Astrocyte of the spinal cord (primary cell): ENCODE measurements at regions not wholly inside any gene's neighbourhood (a gene's known extent, or its start where the extent isn't known, plus 50 kb on each side); places are given as distances from the start of the nearest gene placed in this dataset.
A peak's percentile ranks its signal among the peaks of the same experiment; 100 is the strongest.

Experiments
- DNase-seq: peaks from one replicate; pipeline ENCODE4 v3.0.0; 2011; ENCODE audit warnings: low read depth, low spot score
- H3K4me3 ChIP-seq: 2 replicates; pipeline ENCODE4 v1.5.1; 2011; ENCODE audit warnings: low read depth, mild to moderate bottlenecking, low read length, moderate library complexity
- in situ Hi-C: cut with HindIII; loops from 2 replicates; pipeline ENCODE4 v1.10.0; 2017; ENCODE audit warnings: low sequenced_read_pairs
- TF ChIP-seq, protein P1 (sequence below): IDR thresholded peaks from 2 replicates; pipeline ENCODE4 v1.5.1; 2012; ENCODE audit warnings: low read depth, mild to moderate bottlenecking, low read length, inconsistent platforms

DNA sequence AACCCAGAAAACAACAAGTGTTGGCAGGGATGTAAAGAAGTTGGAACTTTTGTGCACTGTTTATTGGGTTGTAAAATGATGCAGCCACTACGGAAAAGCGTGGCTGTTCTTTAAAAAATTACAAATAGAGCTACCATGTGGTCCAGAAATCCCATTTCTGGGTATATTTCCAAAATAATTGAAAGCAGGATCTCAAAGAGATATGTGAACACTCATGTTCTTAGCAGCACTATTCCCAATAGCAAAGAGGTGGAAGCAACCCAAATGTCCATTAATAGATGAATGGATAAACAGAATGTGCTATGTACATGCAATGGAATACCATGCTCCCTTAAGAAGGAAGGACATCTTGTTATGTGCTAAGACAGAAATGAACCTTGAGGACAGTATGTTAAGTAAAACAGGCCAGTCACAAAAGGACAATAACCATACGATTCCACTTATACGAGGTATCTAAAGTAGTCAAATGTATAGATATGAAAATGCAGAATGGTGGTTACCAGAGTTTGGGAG is 249.5 kb downstream of the PHLDA1 start:
- DNase-seq = no peak
- TF ChIP-seq, protein P1, sequence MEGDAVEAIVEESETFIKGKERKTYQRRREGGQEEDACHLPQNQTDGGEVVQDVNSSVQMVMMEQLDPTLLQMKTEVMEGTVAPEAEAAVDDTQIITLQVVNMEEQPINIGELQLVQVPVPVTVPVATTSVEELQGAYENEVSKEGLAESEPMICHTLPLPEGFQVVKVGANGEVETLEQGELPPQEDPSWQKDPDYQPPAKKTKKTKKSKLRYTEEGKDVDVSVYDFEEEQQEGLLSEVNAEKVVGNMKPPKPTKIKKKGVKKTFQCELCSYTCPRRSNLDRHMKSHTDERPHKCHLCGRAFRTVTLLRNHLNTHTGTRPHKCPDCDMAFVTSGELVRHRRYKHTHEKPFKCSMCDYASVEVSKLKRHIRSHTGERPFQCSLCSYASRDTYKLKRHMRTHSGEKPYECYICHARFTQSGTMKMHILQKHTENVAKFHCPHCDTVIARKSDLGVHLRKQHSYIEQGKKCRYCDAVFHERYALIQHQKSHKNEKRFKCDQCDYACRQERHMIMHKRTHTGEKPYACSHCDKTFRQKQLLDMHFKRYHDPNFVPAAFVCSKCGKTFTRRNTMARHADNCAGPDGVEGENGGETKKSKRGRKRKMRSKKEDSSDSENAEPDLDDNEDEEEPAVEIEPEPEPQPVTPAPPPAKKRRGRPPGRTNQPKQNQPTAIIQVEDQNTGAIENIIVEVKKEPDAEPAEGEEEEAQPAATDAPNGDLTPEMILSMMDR = no peak
- in situ Hi-C loops = no loop called here
- no peak overlapping the region for H3K4me3 ChIP-seq

DNA sequence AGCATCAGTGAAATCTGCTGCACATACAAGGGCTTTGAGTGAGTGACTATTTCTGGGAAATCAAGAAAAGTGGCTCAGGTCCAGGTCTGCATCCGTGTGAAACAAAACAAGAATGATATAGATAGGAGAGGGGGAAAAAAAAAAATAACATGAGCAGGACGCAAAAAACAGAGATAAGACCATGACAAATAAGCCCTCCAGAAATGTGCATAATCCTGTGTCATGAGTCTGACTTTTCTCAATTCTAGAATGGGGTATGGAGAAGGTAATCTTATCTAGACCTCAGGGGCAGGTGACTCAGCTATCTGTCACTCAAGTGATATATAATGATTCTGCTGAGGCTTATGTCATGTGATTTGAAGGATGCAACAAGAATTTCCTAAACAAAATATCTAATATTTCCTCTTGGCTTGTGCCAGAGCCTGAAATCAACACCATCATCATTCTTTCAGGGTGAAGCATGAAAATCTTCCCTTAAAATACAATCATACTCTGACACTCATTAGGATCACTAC is 250.0 kb downstream of the PHLDA1 start:
- in situ Hi-C loops = no loop called here
- DNase-seq = peak; percentile 27
- TF ChIP-seq, protein P1 = no peak
- H3K4me3 ChIP-seq = no peak overlapping the region

DNA sequence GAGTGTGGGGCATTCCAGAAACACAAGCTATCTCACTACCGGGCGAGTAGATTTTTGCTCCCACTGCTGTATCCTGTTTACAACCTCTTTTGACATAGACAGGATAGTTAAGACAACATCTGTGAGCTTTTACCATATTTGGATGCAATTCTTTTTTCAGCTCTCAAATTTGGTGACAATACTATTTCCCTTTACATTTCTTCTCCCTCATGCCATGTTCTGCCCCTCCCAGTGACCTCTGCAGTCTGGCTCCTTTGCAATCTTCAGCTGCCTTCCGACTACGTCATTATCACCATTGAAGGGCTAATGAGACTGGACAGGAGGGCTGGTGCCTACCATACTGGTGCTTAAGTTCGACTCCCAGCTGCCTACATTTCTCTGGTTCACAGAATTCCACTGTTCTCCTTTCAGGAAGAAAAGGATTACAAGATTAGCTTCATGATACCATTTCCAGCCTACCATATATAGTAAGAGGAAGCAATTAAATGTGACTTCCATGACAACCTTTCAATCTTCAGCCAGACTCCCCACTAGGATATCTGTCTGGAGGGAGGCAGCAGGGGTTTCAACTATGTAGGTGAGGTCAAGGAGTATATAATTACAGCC is 251.6 kb downstream of the PHLDA1 start:
- TF ChIP-seq, protein P1 = no peak
- in situ Hi-C loops = no loop called here
- no peak for DNase-seq
- H3K4me3 ChIP-seq = no peak overlapping the region

DNA sequence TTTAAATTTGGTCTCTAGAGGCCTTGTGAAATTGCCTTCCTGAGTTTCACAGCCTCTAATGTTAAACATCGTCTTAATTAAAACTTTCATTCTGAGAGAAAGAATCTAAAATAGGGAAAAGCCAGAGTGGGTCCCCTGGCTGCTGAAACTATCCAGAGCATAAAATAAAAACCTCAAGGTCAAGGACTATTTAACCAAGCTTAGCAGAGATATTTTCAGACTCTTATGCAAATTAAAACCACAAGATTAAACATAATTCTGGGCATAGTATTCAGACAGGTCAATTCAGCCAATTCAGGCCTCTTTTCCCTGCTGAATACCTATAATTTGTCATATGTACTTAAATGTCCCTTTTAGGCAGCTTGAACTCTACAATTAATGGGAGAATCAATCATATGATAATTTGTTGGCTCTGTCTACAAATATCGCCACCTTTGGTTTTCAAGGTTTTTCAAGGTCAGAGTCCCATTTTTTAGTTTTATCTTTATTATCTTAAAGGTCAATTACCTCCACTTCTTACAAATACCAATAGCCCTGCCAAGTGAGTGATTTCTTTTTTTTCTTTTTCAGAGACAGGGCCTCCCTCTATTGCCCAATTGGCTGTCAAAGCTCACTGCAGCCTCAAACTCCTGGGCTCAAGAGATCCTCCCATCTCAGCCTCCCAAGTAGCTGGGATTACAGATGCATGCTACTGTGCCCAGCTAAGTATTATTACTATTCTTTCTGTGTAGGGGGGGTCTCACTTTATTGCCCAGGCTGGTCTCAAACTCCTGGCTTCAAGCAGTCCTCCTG is 257.1 kb downstream of the PHLDA1 start:
- in situ Hi-C loops = no loop called here
- no peak overlapping the region for H3K4me3 ChIP-seq
- TF ChIP-seq, protein P1 = no peak
- peak; percentile 43 for DNase-seq

DNA sequence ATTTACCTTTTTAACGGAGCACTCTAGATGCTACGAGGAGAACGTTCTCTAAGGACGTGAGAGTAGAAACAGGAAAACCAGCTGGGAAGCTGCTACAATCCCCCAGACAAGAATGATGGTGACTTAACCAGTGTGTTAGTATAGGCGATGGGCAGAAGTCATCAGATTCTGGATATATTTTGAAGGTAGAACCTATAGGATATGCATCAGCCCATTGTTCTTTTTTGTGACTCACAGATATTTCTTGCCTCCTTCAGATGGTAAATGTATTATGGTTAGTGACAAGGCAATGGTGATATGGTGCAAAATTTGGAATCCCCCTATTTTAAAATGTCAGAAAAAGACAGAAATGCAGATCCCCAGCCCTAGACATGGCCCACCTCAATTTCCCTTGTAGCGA is 258.2 kb downstream of the PHLDA1 start:
- TF ChIP-seq, protein P1 = no peak
- DNase-seq = no peak
- in situ Hi-C loops = no loop called here

DNA sequence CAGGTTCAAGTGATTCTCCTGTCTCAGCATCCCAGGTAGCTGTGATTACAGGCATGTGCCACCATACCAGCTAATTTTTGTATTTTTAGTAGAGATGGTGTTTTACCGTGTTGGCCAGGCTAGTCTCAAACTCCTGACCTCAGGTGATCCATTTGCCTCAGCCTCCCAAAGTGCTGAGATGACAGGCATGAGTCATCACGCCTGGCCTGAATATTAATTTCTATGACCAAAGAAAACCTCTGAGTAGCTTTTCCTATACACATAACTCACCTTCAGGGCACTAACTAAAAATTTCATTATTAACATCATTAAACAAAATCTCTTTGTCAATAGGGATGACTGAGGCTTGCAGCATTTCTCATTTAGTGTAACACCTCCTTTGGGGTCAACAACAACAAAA is 259.6 kb upstream of the KRR1 start:
- DNase-seq = no peak
- no peak overlapping the region for H3K4me3 ChIP-seq
- in situ Hi-C loops = no loop called here
- TF ChIP-seq, protein P1 = no peak

More for the DNA sequence above, 258.2 kb downstream of the PHLDA1 start:
- H3K4me3 ChIP-seq = no peak overlapping the region
